ENCODE measurements at regions not wholly inside any gene's neighbourhood (a gene's known extent, or its start where the extent isn't known, plus 50 kb on each side); places are given as distances from the start of the nearest gene placed in this dataset.

DNA sequence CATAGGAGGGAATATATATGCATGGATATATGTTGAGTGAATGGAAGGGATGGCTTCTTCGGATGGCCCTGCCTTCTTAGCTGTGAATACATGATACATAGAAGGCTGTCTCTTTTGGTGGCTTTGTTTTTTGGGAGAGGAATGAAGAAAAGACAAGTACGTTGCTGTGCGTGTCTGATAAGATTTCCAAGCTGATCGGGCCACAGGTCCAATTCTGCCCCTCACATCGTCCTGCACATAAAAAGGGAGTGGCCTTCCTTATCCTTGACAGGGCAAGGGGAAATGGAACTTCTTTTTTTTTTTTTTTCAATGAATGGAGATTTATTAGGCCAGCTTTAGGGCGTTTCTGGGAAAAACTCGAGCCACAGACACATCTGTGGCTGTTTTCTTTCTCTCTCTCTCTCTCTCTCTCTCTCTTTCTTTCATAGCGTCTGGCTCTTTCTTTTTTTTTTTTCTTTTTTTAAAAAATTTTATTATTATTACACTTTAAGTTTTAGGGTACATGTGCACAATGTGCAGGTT, 103.8 kb upstream of the SPATA13 start:
- Histone ChIP-seq H3K4me2 (ENCODE audit: insufficient read depth, insufficient read length, low read length) (no peak overlapping the region), H4K5ac (ENCODE audit: insufficient read length, low read depth, low read length) (no peak overlapping the region), H2BK5ac (ENCODE audit: insufficient read length, low read length) (no peak overlapping the region), H3K9ac (ENCODE audit: extremely low read depth, insufficient read length, low read length) (no peak overlapping the region), H4K8ac (replicated peaks; ENCODE audit: insufficient read length, low read depth, low read length) (no peak overlapping the region), H3K79me1 (ENCODE audit: insufficient read depth, low read depth, low read length, poor library complexity, severe bottlenecking) (no peaks in the 10 kb centered on the region), H3K23ac (ENCODE audit: insufficient read length, low read depth, low read length) (no peak overlapping the region), H2AK5ac (ENCODE audit: insufficient read length, low read length) (no peak overlapping the region), H3K9me3 (ENCODE audit: control insufficient read depth, low read depth, low read length) (no peaks in the 10 kb centered on the region), H3K56ac (ENCODE audit: insufficient read length, low read depth, low read length) (no peak overlapping the region), H3K4ac (ENCODE audit: low read depth, low read length) (no peak overlapping the region), H3K27ac (ENCODE audit: insufficient read length, low read depth, low read length) (no peak overlapping the region), H3K4me1 (ENCODE audit: insufficient read depth, low read length) (no peaks in the 10 kb centered on the region; the same call in 1 of the 2 replicates), H4K91ac (ENCODE audit: insufficient read length, low read depth, low read length) (no peak overlapping the region), H2BK15ac (ENCODE audit: low read depth, low read length) (no peak overlapping the region), H2BK120ac (ENCODE audit: low read depth, low read length, poor library complexity, severe bottlenecking) (no peak overlapping the region), H3K18ac (ENCODE audit: insufficient read length, low read depth, low read length) (no peak overlapping the region), H3K79me2 (ENCODE audit: insufficient read depth, low read length) (no peaks in the 10 kb centered on the region), H2AFZ (ENCODE audit: low read length) (no peak overlapping the region), H3K27me3 (ENCODE audit: insufficient read depth, low read length) (no peaks in the 10 kb centered on the region), H3T11ph (ENCODE audit: low read length) (no peak overlapping the region), H3K14ac (ENCODE audit: insufficient read depth, low read length) (no peak overlapping the region), H2BK20ac (ENCODE audit: low read depth, low read length, poor library complexity, severe bottlenecking) (no peak overlapping the region), H3K23me2 (ENCODE audit: insufficient read length, low read depth, low read length, poor library complexity, severe bottlenecking) (no peaks in the 10 kb centered on the region), H2BK12ac (ENCODE audit: insufficient read length, low read depth, low read length) (no peak overlapping the region), H4K20me1 (ENCODE audit: control insufficient read depth, insufficient read depth, insufficient read length) (no peaks in the 10 kb centered on the region)
- H3K4me1 Mint-ChIP-seq, result peaks cover 19 to 23% of the 10 kb centered on the region in 2 experiments
- H3K9me3 Mint-ChIP-seq, result no peaks in the 10 kb centered on the region
- no peaks in the 10 kb centered on the region for H3K36me3 Mint-ChIP-seq (ENCODE audit: insufficient read depth in 1 of 3, low read depth in 3 of 3)
- DNase-seq, result no peak
- TF ChIP-seq, protein P1, sequence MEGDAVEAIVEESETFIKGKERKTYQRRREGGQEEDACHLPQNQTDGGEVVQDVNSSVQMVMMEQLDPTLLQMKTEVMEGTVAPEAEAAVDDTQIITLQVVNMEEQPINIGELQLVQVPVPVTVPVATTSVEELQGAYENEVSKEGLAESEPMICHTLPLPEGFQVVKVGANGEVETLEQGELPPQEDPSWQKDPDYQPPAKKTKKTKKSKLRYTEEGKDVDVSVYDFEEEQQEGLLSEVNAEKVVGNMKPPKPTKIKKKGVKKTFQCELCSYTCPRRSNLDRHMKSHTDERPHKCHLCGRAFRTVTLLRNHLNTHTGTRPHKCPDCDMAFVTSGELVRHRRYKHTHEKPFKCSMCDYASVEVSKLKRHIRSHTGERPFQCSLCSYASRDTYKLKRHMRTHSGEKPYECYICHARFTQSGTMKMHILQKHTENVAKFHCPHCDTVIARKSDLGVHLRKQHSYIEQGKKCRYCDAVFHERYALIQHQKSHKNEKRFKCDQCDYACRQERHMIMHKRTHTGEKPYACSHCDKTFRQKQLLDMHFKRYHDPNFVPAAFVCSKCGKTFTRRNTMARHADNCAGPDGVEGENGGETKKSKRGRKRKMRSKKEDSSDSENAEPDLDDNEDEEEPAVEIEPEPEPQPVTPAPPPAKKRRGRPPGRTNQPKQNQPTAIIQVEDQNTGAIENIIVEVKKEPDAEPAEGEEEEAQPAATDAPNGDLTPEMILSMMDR (conservative IDR thresholded peaks at IDR 0.05), result no peak
- no peak overlapping the region for H3K4me3 Mint-ChIP-seq
- H3K27me3 Mint-ChIP-seq (ENCODE audit: low read depth), result peaks cover 2% of the 10 kb centered on the region; the same call in 1 of the 2 replicates
- no CpG with 5 or more reads among the region's 8 CpGs for WGBS (ENCODE audit: extremely low coverage, insufficient read length, low lambda C conversion rate)
- H3K27ac Mint-ChIP-seq, result peak overlapping the region in 1 of 3 experiments; percentile 4; a peak in 1 of 7 replicates
